Esophagus muscularis mucosa (tissue), 4 donors: ENCODE measurements at regions not wholly inside any gene's neighbourhood (a gene's known extent, or its start where the extent isn't known, plus 50 kb on each side); places are given as distances from the start of the nearest gene placed in this dataset.

Experiments used
- EP300 ChIP-seq: sonication (generic); formaldehyde crosslinking; IDR thresholded peaks from one replicate; pipeline ENCODE4 v1.6.1; 2017; ENCODE audit warnings: antibody characterized with exemption
- POLR2A ChIP-seq: fragments of 450-650 bp; IDR thresholded peaks from one replicate; pipeline ENCODE4 v1.6.1; 2017; ENCODE audit warnings: antibody characterized with exemption, moderate library complexity, mild to moderate bottlenecking, low read depth
- POLR2AphosphoS5 ChIP-seq, 2 donors: sonication (generic); formaldehyde crosslinking; IDR thresholded peaks; one replicate each; pipeline ENCODE4 v1.6.1; 2017; ENCODE audit warnings: antibody characterized with exemption in 2 of 2
- TF ChIP-seq, protein P1 (sequence below), 3 experiments: fragments of 200-600 bp in 2 of 3; fragments of 450-650 bp in 1 of 3; sonication (generic) in 2 of 3; IDR thresholded peaks; one replicate each; pipeline ENCODE4 v1.5.1; 2017 to 2019; ENCODE audit warnings: antibody characterized with exemption in 3 of 3, mild to moderate bottlenecking in 2 of 3, moderate library complexity in 1 of 3

DNA sequence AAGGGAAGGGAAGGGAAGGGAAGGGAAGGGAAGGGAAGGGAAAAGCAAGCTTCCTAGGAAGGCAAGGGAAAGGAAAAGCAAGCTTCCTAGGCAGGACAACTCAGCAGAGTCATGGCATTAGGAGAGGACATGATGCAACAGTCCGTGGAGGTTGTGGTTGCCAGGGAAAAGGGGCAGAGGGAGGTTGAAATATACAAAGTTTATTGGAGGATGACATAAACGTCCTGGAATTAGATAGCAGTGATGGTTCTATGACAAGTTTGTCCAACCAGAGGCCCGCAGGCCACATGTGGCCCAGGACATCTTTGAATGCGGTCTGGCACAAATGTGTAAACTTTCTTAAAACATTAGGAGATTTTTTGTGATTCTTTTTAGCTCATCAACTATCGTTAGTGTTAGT is 59.8 kb upstream of the OPN4 start:
- TF ChIP-seq, protein P1, sequence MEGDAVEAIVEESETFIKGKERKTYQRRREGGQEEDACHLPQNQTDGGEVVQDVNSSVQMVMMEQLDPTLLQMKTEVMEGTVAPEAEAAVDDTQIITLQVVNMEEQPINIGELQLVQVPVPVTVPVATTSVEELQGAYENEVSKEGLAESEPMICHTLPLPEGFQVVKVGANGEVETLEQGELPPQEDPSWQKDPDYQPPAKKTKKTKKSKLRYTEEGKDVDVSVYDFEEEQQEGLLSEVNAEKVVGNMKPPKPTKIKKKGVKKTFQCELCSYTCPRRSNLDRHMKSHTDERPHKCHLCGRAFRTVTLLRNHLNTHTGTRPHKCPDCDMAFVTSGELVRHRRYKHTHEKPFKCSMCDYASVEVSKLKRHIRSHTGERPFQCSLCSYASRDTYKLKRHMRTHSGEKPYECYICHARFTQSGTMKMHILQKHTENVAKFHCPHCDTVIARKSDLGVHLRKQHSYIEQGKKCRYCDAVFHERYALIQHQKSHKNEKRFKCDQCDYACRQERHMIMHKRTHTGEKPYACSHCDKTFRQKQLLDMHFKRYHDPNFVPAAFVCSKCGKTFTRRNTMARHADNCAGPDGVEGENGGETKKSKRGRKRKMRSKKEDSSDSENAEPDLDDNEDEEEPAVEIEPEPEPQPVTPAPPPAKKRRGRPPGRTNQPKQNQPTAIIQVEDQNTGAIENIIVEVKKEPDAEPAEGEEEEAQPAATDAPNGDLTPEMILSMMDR (IDR thresholded peaks at IDR 0.05): no peak
- TF ChIP-seq EP300: no peak
- TF ChIP-seq POLR2AphosphoS5 (IDR thresholded peaks at IDR 0.05): no peak
- TF ChIP-seq POLR2A: no peak
